ENCODE measurements at regions not wholly inside any gene's neighbourhood (a gene's known extent, or its start where the extent isn't known, plus 50 kb on each side); places are given as distances from the start of the nearest gene placed in this dataset.

DNA sequence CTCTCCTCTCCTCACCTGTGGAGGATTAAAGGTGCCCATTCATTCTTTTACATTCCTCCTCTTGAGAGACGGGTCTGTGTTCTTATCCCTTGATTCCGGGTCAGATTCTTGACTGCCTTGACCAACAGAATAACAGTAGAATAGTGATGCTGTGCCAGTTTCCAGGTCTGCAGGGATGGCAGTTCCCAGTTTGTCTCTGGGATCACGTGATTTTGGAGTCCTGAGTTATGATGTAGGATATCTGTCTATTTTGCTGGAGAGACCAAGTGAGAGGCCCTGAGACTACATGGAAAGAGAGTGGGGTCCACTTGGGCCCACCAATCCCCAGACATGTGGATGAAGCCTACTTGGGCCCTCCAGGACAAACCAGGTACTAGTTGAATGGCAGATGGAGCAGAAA lies 142.8 kb downstream of the TTC8 start:
- TF ChIP-seq, protein P1, sequence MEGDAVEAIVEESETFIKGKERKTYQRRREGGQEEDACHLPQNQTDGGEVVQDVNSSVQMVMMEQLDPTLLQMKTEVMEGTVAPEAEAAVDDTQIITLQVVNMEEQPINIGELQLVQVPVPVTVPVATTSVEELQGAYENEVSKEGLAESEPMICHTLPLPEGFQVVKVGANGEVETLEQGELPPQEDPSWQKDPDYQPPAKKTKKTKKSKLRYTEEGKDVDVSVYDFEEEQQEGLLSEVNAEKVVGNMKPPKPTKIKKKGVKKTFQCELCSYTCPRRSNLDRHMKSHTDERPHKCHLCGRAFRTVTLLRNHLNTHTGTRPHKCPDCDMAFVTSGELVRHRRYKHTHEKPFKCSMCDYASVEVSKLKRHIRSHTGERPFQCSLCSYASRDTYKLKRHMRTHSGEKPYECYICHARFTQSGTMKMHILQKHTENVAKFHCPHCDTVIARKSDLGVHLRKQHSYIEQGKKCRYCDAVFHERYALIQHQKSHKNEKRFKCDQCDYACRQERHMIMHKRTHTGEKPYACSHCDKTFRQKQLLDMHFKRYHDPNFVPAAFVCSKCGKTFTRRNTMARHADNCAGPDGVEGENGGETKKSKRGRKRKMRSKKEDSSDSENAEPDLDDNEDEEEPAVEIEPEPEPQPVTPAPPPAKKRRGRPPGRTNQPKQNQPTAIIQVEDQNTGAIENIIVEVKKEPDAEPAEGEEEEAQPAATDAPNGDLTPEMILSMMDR (IDR thresholded peaks at IDR 0.05), result no peak
- TF ChIP-seq POLR2A (IDR thresholded peaks at IDR 0.05; ENCODE audit: low read depth) (no peak), EP300 (IDR thresholded peaks at IDR 0.05) (no peak), POLR2AphosphoS5 (IDR thresholded peaks at IDR 0.05) (no peak)

Data from esophagus muscularis mucosa (tissue), 4 donors.